BJ (cell line): ENCODE measurements at regions not wholly inside any gene's neighbourhood (a gene's known extent, or its start where the extent isn't known, plus 50 kb on each side); places are given as distances from the start of the nearest gene placed in this dataset.

Source experiments
- CTCF ChIA-PET: fragments of 350-600 bp; formaldehyde crosslinking; extraction: SDS; loops from one replicate; lab custom pipeline; 2021; ENCODE audit warnings: antibody characterized with exemption, inconsistent platforms; lab: Yijun Ruan, JAX
- POLR2A ChIA-PET: fragments of 300-600 bp; sonication (Branson Sonifier 250); formaldehyde crosslinking; extraction: SDS; loops from one replicate; lab custom pipeline; 2021; ENCODE audit warnings: antibody characterized with exemption; lab: Charles Lee
- DNase-seq: peaks from one replicate; pipeline ENCODE4 v3.0.0-alpha.2; 2011; ENCODE audit warnings: low read depth
- H3K27me3 ChIP-seq: 2 replicates; pipeline ENCODE4 v1.6.0; 2011; ENCODE audit warnings: low read length; ENCODE audit not compliant: control insufficient read depth, insufficient read depth
- H3K36me3 ChIP-seq: 2 replicates; pipeline ENCODE4 v1.5.1; 2011; ENCODE audit warnings: low read length; ENCODE audit not compliant: control insufficient read depth, insufficient read depth
- H3K4me3 ChIP-seq: 2 replicates; pipeline ENCODE4 v1.5.1; 2011; ENCODE audit warnings: low read depth, mild to moderate bottlenecking, control low read depth, low read length
- TF ChIP-seq, protein P1 (sequence below): IDR thresholded peaks from 2 replicates; pipeline ENCODE4 v1.5.1; 2011; ENCODE audit warnings: low read depth, mild to moderate bottlenecking, control low read depth, inconsistent platforms, low read length, moderate library complexity; ENCODE audit not compliant: insufficient read depth

DNA sequence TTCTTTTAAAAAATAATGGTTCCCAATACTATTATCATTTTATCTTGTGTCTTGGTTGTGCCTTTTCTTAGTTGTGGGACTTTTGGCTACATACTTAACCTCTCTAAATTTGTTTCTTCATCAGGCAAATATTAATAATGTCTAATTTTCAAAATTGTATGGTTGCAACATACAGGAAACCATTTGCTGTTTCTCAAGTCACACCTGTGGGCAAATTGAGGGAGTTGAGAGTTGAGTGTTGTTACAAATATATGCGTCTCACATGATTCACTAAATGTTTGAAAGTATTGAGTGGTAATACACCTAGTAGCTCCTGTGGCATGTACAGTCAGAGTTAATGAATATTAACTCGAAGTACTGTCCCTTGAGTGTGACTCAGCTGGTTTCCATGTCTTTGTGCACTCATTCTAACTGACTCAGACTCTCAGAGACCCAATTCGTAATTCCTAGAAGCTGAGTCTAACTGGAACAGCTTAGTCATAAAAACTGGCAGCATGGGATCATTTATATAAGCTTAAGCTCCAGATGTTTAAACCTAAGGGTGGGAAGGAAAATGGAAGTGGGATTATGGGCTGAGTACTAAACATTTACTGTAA is 802.4 kb downstream of the TRIML1 start:
- H3K27me3 ChIP-seq = no peaks in the 10 kb centered on the region
- no peak overlapping the region for H3K4me3 ChIP-seq
- ChIA-PET CTCF (interaction anchor here (0.8 kb wide), 1 partner anchor 21 kb away, joined by 3 read pairs; no protein-coding TSS in a partner anchor), POLR2A (interaction anchor here (0.6 kb wide), 1 partner anchor 1967 kb away, joined by 3 read pairs; no protein-coding TSS in a partner anchor)
- TF ChIP-seq, protein P1, sequence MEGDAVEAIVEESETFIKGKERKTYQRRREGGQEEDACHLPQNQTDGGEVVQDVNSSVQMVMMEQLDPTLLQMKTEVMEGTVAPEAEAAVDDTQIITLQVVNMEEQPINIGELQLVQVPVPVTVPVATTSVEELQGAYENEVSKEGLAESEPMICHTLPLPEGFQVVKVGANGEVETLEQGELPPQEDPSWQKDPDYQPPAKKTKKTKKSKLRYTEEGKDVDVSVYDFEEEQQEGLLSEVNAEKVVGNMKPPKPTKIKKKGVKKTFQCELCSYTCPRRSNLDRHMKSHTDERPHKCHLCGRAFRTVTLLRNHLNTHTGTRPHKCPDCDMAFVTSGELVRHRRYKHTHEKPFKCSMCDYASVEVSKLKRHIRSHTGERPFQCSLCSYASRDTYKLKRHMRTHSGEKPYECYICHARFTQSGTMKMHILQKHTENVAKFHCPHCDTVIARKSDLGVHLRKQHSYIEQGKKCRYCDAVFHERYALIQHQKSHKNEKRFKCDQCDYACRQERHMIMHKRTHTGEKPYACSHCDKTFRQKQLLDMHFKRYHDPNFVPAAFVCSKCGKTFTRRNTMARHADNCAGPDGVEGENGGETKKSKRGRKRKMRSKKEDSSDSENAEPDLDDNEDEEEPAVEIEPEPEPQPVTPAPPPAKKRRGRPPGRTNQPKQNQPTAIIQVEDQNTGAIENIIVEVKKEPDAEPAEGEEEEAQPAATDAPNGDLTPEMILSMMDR = no peak
- no peaks in the 10 kb centered on the region for H3K36me3 ChIP-seq
- DNase-seq = peak; percentile 93

DNA sequence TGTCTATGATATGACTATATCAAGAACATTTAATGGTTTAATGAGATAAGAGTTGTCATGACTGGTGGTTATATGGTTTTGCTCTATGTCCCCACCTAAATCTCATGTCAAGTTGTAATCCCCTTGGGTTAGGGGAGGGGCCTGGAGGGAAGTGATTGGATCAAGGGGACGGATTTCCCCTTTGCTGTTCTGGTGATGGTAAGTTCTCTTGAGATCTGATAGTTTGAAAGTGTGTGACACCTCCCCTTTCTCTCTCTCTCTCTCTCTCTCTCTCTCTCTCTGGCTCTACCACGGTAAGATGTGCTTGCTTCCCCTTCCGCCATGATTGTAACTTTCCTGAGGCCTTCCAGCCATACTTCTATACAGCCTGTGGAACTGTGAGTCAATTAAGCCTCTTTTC is 803.4 kb downstream of the TRIML1 start:
- POLR2A ChIA-PET = no interaction called here
- Histone ChIP-seq H3K27me3 (no peaks in the 10 kb centered on the region), H3K36me3 (no peaks in the 10 kb centered on the region), H3K4me3 (no peak overlapping the region)
- DNase-seq = no peak
- CTCF ChIA-PET = no interaction called here
- TF ChIP-seq, protein P1 = no peak

DNA sequence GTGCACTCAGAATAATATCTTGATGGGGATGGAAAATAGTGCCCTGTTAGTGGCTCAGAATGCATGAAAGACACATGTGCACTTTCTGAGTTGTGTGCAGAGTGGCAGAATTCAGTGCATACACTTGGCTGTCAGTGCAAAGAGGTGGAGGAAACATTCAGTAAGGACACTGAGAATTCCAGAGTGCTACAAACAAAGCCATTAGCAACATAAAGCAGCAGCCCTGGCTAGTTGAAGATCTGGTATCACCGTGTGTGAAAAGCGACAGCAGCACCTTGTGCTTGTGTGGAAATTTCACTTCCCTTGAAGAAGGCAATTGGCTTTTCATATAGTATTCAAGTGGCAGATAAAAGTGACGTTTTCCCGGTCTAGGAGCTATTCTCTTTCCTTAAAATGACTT is 810.4 kb downstream of the TRIML1 start:
- CTCF ChIA-PET = interaction anchor here (0.9 kb wide), 1 partner anchor 45 kb away, joined by 3 read pairs; no protein-coding TSS in a partner anchor
- Histone ChIP-seq H3K4me3 (no peak overlapping the region), H3K36me3 (no peaks in the 10 kb centered on the region), H3K27me3 (no peaks in the 10 kb centered on the region)
- no peak for DNase-seq
- TF ChIP-seq, protein P1 = no peak
- POLR2A ChIA-PET = no interaction called here

DNA sequence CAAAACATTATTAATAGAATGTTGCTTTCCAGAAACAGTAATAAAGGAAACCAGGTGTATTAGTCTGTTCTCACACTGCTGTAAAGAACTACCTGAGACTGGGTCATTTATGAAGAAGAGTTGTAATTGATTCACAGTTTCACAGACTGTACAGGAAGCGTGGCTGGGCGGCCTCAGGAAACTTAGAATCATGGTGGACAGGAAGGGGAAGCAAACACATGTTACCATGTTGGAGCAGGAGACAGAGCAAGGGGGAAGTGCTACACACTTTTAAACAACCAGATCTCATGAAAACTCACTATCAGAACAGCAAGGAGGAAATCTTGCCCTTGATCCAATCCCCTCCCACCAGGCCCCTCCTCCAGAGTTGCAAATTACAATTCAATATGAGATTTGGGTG is 815.8 kb downstream of the TRIML1 start:
- ChIA-PET POLR2A (no interaction called here), CTCF (no interaction called here)
- Histone ChIP-seq H3K27me3 (no peaks in the 10 kb centered on the region), H3K4me3 (no peak overlapping the region), H3K36me3 (no peaks in the 10 kb centered on the region)
- TF ChIP-seq, protein P1 = no peak
- DNase-seq = no peak

DNA sequence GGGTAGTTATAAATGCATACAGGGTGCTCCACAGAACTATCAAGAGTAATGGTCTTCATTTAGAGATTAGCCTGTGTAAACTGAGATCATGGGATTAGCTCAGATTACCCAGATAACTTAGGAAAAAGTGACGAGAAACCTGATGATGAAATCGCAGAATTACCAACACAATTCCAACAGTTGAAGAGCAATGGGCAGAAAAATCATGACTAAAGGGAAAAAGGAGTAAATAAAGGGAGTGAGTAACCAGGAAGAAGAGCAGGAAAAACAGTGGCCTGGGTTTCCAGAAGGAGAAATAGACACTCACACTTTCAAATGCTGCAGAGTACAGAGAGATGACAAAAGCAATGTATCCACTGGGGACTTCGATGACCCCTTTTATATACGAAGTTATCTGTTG is 817.3 kb downstream of the TRIML1 start:
- no peaks in the 10 kb centered on the region for H3K36me3 ChIP-seq
- TF ChIP-seq, protein P1 = no peak
- no peak overlapping the region for H3K4me3 ChIP-seq
- POLR2A ChIA-PET = no interaction called here
- DNase-seq = no peak
- CTCF ChIA-PET = no interaction called here
- H3K27me3 ChIP-seq = no peaks in the 10 kb centered on the region
